ENCODE measurements at regions not wholly inside any gene's neighbourhood (a gene's known extent, or its start where the extent isn't known, plus 50 kb on each side); places are given as distances from the start of the nearest gene placed in this dataset.

- TF ChIP-seq, protein P1, sequence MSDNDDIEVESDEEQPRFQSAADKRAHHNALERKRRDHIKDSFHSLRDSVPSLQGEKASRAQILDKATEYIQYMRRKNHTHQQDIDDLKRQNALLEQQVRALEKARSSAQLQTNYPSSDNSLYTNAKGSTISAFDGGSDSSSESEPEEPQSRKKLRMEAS (IDR thresholded peaks at IDR 0.05; ENCODE audit: insufficient read depth, insufficient read length) = no peak
- TF ChIP-seq POLR2AphosphoS5 (IDR thresholded peaks at IDR 0.05; ENCODE audit: insufficient read depth, low read depth, low read length) (no peak), EZH2 (IDR thresholded peaks at IDR 0.05; ENCODE audit: borderline replicate concordance, low read depth, low read length, severe bottlenecking) (no peak), POLR2A (IDR thresholded peaks at IDR 0.05; ENCODE audit: low read depth, low read length) (no peak), JUN (IDR thresholded peaks at IDR 0.05; ENCODE audit: borderline replicate concordance, insufficient read depth, insufficient read length, low read depth) (no peak), FOS (IDR thresholded peaks at IDR 0.05; ENCODE audit: borderline replicate concordance, insufficient read depth, low read length) (no peak), MYC (IDR thresholded peaks at IDR 0.05; ENCODE audit: low read depth, low read length) (no peak)
- TF ChIP-seq, protein P2, sequence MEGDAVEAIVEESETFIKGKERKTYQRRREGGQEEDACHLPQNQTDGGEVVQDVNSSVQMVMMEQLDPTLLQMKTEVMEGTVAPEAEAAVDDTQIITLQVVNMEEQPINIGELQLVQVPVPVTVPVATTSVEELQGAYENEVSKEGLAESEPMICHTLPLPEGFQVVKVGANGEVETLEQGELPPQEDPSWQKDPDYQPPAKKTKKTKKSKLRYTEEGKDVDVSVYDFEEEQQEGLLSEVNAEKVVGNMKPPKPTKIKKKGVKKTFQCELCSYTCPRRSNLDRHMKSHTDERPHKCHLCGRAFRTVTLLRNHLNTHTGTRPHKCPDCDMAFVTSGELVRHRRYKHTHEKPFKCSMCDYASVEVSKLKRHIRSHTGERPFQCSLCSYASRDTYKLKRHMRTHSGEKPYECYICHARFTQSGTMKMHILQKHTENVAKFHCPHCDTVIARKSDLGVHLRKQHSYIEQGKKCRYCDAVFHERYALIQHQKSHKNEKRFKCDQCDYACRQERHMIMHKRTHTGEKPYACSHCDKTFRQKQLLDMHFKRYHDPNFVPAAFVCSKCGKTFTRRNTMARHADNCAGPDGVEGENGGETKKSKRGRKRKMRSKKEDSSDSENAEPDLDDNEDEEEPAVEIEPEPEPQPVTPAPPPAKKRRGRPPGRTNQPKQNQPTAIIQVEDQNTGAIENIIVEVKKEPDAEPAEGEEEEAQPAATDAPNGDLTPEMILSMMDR (IDR thresholded peaks at IDR 0.05; ENCODE audit: extremely low read depth in 1 of 2, insufficient read depth in 1 of 2, low read depth in 1 of 2, low read length in 2 of 2) = no peak
These were observed 211.0 kb downstream of the CEMIP2 start for GRCh38 chr9:71557310-71557709.

Data from endothelial cell of umbilical vein (primary cell).